Uterus (tissue), 3 donors: ENCODE measurements at regions not wholly inside any gene's neighbourhood (a gene's known extent, or its start where the extent isn't known, plus 50 kb on each side); places are given as distances from the start of the nearest gene placed in this dataset.

Experiments used
- DNase-seq, 2 donors: peaks; one replicate each; pipeline ENCODE4 v3.0.0-alpha.2; 2019 to 2020
- H3K27ac ChIP-seq, 2 donors: fragments of 200-600 bp; sonication (generic); 1 replicate in 1 of 2; 2 replicates in 1 of 2; pipeline ENCODE4 v1.5.1; 2016 to 2018
- H3K27me3 ChIP-seq, 2 donors: fragments of 200-600 bp; sonication (generic); one replicate each; pipeline ENCODE4 v1.5.1; 2018 to 2019; ENCODE audit warnings: control low read depth in 1 of 2
- H3K36me3 ChIP-seq, 2 donors: fragments of 200-600 bp; sonication (generic); one replicate each; pipeline ENCODE4 v1.5.1; 2019; ENCODE audit warnings: control low read depth in 1 of 2
- H3K4me1 ChIP-seq, 2 donors: fragments of 200-600 bp; sonication (generic); one replicate each; pipeline ENCODE4 v1.5.1; 2018 to 2019; ENCODE audit warnings: control low read depth in 1 of 2
- H3K4me3 ChIP-seq, 2 donors: fragments of 200-600 bp; sonication (generic); 1 replicate in 1 of 2; 2 replicates in 1 of 2; pipeline ENCODE4 v1.5.1; 2018 to 2019; ENCODE audit warnings: mild to moderate bottlenecking in 1 of 2
- H3K9me3 ChIP-seq, 2 donors: fragments of 200-600 bp; sonication (generic); one replicate each; pipeline ENCODE4 v1.5.1; 2019; ENCODE audit warnings: control low read depth in 1 of 2
- CTCF ChIP-seq, 4 experiments: fragments of 200-600 bp in 2 of 4; fragments of 450-650 bp in 2 of 4; sonication (generic) in 2 of 4; IDR thresholded peaks; one replicate each; pipeline ENCODE4 v1.5.1; 2016 to 2019; ENCODE audit warnings: antibody characterized with exemption in 4 of 4, mild to moderate bottlenecking in 2 of 4, moderate library complexity in 1 of 4
- POLR2A ChIP-seq, 2 donors: fragments of 450-650 bp; IDR thresholded peaks; one replicate each; pipeline ENCODE4 v1.6.1; 2016; ENCODE audit warnings: antibody characterized with exemption in 2 of 2, mild to moderate bottlenecking in 1 of 2, moderate library complexity in 1 of 2
- intact Hi-C: fragments of 100-400 bp; cut with DNase I; formaldehyde crosslinking; loops from one replicate; pipeline ENCODE4 v1.15.1; 2023; ENCODE audit warnings: low total_unique reads
- donor health status: DM: yes; HTN: yes; CAD: no.

- Histone ChIP-seq H3K36me3 (no peaks in the 10 kb centered on the region), H3K27ac (peak overlapping the region; percentile 65 to 68), H3K4me3 (no peak overlapping the region), H3K4me1 (peaks cover 0 to 7% of the 10 kb centered on the region in 2 donors), H3K27me3 (no peaks in the 10 kb centered on the region), H3K9me3 (no peaks in the 10 kb centered on the region)
- TF ChIP-seq POLR2A (IDR thresholded peaks at IDR 0.05) (no peak), CTCF (IDR thresholded peaks at IDR 0.05) (no peak)
- intact Hi-C loops = no loop called here
- peak; percentile 27 to 64 for DNase-seq
Measured at GRCh38 chr4:128660361-128661215, 148.9 kb upstream of the JADE1 start.

GRCh38 chr4:128658214-128658631 is 151.3 kb upstream of the JADE1 start:
- no peaks in the 10 kb centered on the region for H3K27me3 ChIP-seq
- no peak for DNase-seq
- no peak overlapping the region for H3K4me3 ChIP-seq
- peaks cover 0 to 11% of the 10 kb centered on the region in 2 donors for H3K4me1 ChIP-seq
- intact Hi-C loops = no loop called here
- TF ChIP-seq POLR2A (IDR thresholded peaks at IDR 0.05) (no peak), CTCF (IDR thresholded peaks at IDR 0.05) (no peak)
- H3K27ac ChIP-seq = peak overlapping the region; percentile 65 to 68
- H3K9me3 ChIP-seq = no peaks in the 10 kb centered on the region
- H3K36me3 ChIP-seq = no peaks in the 10 kb centered on the region

GRCh38 chr4:128657638-128658037 is 151.9 kb upstream of the JADE1 start:
- H3K9me3 ChIP-seq = no peaks in the 10 kb centered on the region
- peaks cover 0 to 11% of the 10 kb centered on the region in 2 donors for H3K4me1 ChIP-seq
- H3K27me3 ChIP-seq = no peaks in the 10 kb centered on the region
- DNase-seq = no peak
- H3K36me3 ChIP-seq = no peaks in the 10 kb centered on the region
- H3K4me3 ChIP-seq = no peak overlapping the region
- peak overlapping the region; percentile 29 to 68 for H3K27ac ChIP-seq
- intact Hi-C loops = no loop called here
- TF ChIP-seq CTCF (IDR thresholded peaks at IDR 0.05) = no peak
- no peak for TF ChIP-seq POLR2A (IDR thresholded peaks at IDR 0.05)

- Histone ChIP-seq H3K9me3 (no peaks in the 10 kb centered on the region), H3K27ac (peak overlapping the region; percentile 68 to 72), H3K4me3 (no peak overlapping the region), H3K4me1 (peaks cover 0 to 7% of the 10 kb centered on the region in 2 donors), H3K36me3 (no peaks in the 10 kb centered on the region), H3K27me3 (no peaks in the 10 kb centered on the region)
- intact Hi-C loops = no loop called here
- no peak for DNase-seq
- TF ChIP-seq CTCF (IDR thresholded peaks at IDR 0.05) = no peak
Measured at GRCh38 chr4:128654465-128654864, 155.0 kb upstream of the JADE1 start.
